Hepatocyte (in vitro differentiated cells): ENCODE measurements at regions not wholly inside any gene's neighbourhood (a gene's known extent, or its start where the extent isn't known, plus 50 kb on each side); places are given as distances from the start of the nearest gene placed in this dataset.

Experiments used
- EZH2 ChIP-seq: fragments of 200-600 bp; sonication (generic); IDR thresholded peaks from 2 replicates; pipeline ENCODE4 v1.6.1; 2016; ENCODE audit warnings: antibody characterized with exemption, mild to moderate bottlenecking, borderline replicate concordance
- EZH2phosphoT487 ChIP-seq: fragments of 200-600 bp; sonication (generic); IDR thresholded peaks from one replicate; pipeline ENCODE4 v1.6.1; 2018; ENCODE audit warnings: antibody characterized with exemption, mild to moderate bottlenecking, low read depth, moderate library complexity; ENCODE audit not compliant: unreplicated experiment, severe bottlenecking
- TF ChIP-seq, protein P1 (sequence below): fragments of 200-600 bp; sonication (generic); IDR thresholded peaks from 2 replicates; pipeline ENCODE4 v1.5.1; 2016; ENCODE audit warnings: antibody characterized with exemption, mild to moderate bottlenecking; ENCODE audit not compliant: poor library complexity

DNA sequence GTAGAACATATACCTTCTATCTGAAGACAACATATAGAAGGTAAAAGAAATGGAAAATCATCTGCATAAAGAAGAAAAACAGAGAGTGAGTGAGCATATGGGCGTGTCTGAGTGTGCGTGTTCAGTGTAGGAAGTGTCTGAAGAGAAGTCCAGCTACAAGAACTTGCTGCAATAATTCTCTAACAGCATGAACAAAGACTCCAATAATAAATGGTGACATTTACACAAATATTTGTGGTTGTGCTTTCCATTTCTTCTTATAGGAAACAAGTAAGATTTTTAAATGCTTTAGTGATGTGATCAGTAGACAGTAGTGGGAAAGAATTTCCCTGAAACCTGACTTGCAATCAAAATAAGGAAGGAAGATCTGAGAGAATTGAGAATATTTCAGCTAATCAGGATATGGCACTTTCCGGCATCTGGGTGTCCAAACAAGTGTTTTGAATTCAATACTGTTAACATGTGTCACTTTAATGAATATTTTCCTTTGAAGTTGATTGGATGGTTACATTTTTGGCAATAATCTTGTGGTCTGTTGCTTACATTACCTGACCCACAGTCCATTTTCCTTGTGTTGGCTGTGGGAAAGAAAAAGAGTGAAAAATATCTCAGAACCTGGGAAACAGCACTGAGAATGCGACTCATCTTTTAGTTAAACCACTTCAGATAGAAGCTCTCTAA lies 154.0 kb downstream of the TGFB2 start:
- TF ChIP-seq, protein P1, sequence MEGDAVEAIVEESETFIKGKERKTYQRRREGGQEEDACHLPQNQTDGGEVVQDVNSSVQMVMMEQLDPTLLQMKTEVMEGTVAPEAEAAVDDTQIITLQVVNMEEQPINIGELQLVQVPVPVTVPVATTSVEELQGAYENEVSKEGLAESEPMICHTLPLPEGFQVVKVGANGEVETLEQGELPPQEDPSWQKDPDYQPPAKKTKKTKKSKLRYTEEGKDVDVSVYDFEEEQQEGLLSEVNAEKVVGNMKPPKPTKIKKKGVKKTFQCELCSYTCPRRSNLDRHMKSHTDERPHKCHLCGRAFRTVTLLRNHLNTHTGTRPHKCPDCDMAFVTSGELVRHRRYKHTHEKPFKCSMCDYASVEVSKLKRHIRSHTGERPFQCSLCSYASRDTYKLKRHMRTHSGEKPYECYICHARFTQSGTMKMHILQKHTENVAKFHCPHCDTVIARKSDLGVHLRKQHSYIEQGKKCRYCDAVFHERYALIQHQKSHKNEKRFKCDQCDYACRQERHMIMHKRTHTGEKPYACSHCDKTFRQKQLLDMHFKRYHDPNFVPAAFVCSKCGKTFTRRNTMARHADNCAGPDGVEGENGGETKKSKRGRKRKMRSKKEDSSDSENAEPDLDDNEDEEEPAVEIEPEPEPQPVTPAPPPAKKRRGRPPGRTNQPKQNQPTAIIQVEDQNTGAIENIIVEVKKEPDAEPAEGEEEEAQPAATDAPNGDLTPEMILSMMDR: no peak
- TF ChIP-seq EZH2 (no peak), EZH2phosphoT487 (no peak)
